DOHH2 (cell line): ENCODE measurements at regions not wholly inside any gene's neighbourhood (a gene's known extent, or its start where the extent isn't known, plus 50 kb on each side); places are given as distances from the start of the nearest gene placed in this dataset.

Experiments
- H3F3A ChIP-seq: fragments of 200-600 bp; sonication (generic), shearing (Covaris generic); 2 replicates; pipeline ENCODE4 v1.6.0; 2016; ENCODE audit warnings: antibody characterized with exemption, mild to moderate bottlenecking; ENCODE audit not compliant: control insufficient read depth, insufficient read depth
- H3K27ac ChIP-seq: fragments of 200-600 bp; sonication (generic); 2 replicates; pipeline ENCODE4 v1.5.1; 2014; ENCODE audit warnings: low read depth, mild to moderate bottlenecking, low read length, moderate library complexity
- H3K27me3 ChIP-seq: fragments of 200-600 bp; sonication (generic); 2 replicates; pipeline ENCODE4 v1.6.1; 2014; ENCODE audit warnings: mild to moderate bottlenecking, low read length, mixed read lengths; ENCODE audit not compliant: control insufficient read depth
- H3K36me3 ChIP-seq: fragments of 200-600 bp; sonication (generic); 2 replicates; pipeline ENCODE4 v1.6.1; 2014; ENCODE audit warnings: mild to moderate bottlenecking, low read length, moderate library complexity, mixed read lengths; ENCODE audit not compliant: control insufficient read depth
- H3K4me1 ChIP-seq: fragments of 200-600 bp; sonication (generic); 2 replicates; pipeline ENCODE4 v1.6.1; 2014; ENCODE audit warnings: mild to moderate bottlenecking, low read length, mixed read lengths; ENCODE audit not compliant: control insufficient read depth
- H3K4me2 ChIP-seq: fragments of 200-600 bp; sonication (generic); 2 replicates; pipeline ENCODE4 v1.6.0; 2014; ENCODE audit warnings: mild to moderate bottlenecking, low read length, moderate library complexity
- H3K4me3 ChIP-seq: fragments of 200-600 bp; sonication (generic); 2 replicates; pipeline ENCODE4 v1.5.1; 2014; ENCODE audit warnings: mild to moderate bottlenecking, low read length, mixed read lengths
- H3K79me2 ChIP-seq: fragments of 200-600 bp; sonication (generic); 2 replicates; pipeline ENCODE4 v1.6.1; 2014; ENCODE audit warnings: mild to moderate bottlenecking, low read length, mixed read lengths; ENCODE audit not compliant: control insufficient read depth
- H3K9me2 ChIP-seq: fragments of 200-600 bp; sonication (generic); replicated peaks from 2 replicates; pipeline ENCODE4 v1.6.1; 2014; ENCODE audit warnings: mild to moderate bottlenecking, low read length, mixed read lengths; ENCODE audit not compliant: control insufficient read depth
- H3K9me3 ChIP-seq: fragments of 200-600 bp; sonication (generic); 2 replicates; pipeline ENCODE4 v1.6.1; 2014; ENCODE audit warnings: antibody characterized with exemption, low read length, mixed read lengths; ENCODE audit not compliant: control insufficient read depth, insufficient read depth
- H4K20me1 ChIP-seq: fragments of 200-600 bp; sonication (generic); 2 replicates; pipeline ENCODE4 v1.6.0; 2014; ENCODE audit warnings: low read depth, mild to moderate bottlenecking, antibody characterized with exemption, low read length, moderate library complexity; ENCODE audit not compliant: control insufficient read depth, insufficient read depth
- CTCF ChIP-seq: fragments of 200-600 bp; sonication (generic); IDR thresholded peaks from one replicate; pipeline ENCODE4 v1.5.1; 2014; ENCODE audit warnings: antibody characterized with exemption, mild to moderate bottlenecking, low read depth, low read length; ENCODE audit not compliant: poor library complexity, severe bottlenecking
- EZH2phosphoT487 ChIP-seq: fragments of 200-600 bp; sonication (generic); IDR thresholded peaks from 2 replicates; pipeline ENCODE4 v1.6.1; 2017; ENCODE audit warnings: borderline replicate concordance, mild to moderate bottlenecking, antibody characterized with exemption, low read length, moderate library complexity, mixed read lengths

- no peaks in the 10 kb centered on the region for H3K9me2 ChIP-seq
- H3K27ac ChIP-seq = no peak overlapping the region
- no peaks in the 10 kb centered on the region for H3K27me3 ChIP-seq
- no peaks in the 10 kb centered on the region for H4K20me1 ChIP-seq
- H3K4me1 ChIP-seq = no peaks in the 10 kb centered on the region
- no peaks in the 10 kb centered on the region for H3K36me3 ChIP-seq
- TF ChIP-seq CTCF (no peak), EZH2phosphoT487 (no peak)
- no peaks in the 10 kb centered on the region for H3K9me3 ChIP-seq
- H3K4me3 ChIP-seq = no peak overlapping the region
- H3K79me2 ChIP-seq = no peaks in the 10 kb centered on the region
- no peaks in the 10 kb centered on the region for H3F3A ChIP-seq
- no peak overlapping the region for H3K4me2 ChIP-seq
Measured at GRCh38 chr1:189693140-189693539, 784.5 kb downstream of the BRINP3 start.

- Histone ChIP-seq H4K20me1 (no peaks in the 10 kb centered on the region), H3K4me2 (no peak overlapping the region), H3K27ac (no peak overlapping the region), H3K9me3 (no peaks in the 10 kb centered on the region), H3K27me3 (no peaks in the 10 kb centered on the region), H3K4me1 (no peaks in the 10 kb centered on the region), H3K4me3 (no peak overlapping the region), H3K79me2 (no peaks in the 10 kb centered on the region), H3K36me3 (no peaks in the 10 kb centered on the region), H3F3A (no peaks in the 10 kb centered on the region), H3K9me2 (no peaks in the 10 kb centered on the region)
- TF ChIP-seq EZH2phosphoT487 = no peak
- no peak for TF ChIP-seq CTCF
Measured at GRCh38 chr1:189696297-189696696, 781.4 kb downstream of the BRINP3 start.

- Histone ChIP-seq H3K27me3 (no peaks in the 10 kb centered on the region), H3F3A (no peaks in the 10 kb centered on the region), H3K9me2 (no peaks in the 10 kb centered on the region), H3K4me3 (no peak overlapping the region), H3K27ac (no peak overlapping the region), H4K20me1 (no peaks in the 10 kb centered on the region), H3K79me2 (no peaks in the 10 kb centered on the region), H3K4me2 (no peak overlapping the region), H3K9me3 (no peaks in the 10 kb centered on the region), H3K4me1 (no peaks in the 10 kb centered on the region), H3K36me3 (no peaks in the 10 kb centered on the region)
- TF ChIP-seq CTCF (no peak), EZH2phosphoT487 (no peak)
Measured at GRCh38 chr1:189697113-189697512, 780.6 kb downstream of the BRINP3 start.

GRCh38 chr1:189701606-189702005 lies 776.1 kb downstream of the BRINP3 start:
- Histone ChIP-seq H3K27ac (no peak overlapping the region), H3F3A (no peaks in the 10 kb centered on the region), H3K79me2 (no peaks in the 10 kb centered on the region), H3K4me1 (no peaks in the 10 kb centered on the region), H3K4me2 (no peak overlapping the region), H3K4me3 (no peak overlapping the region), H3K9me2 (no peaks in the 10 kb centered on the region), H4K20me1 (no peaks in the 10 kb centered on the region), H3K27me3 (no peaks in the 10 kb centered on the region), H3K9me3 (no peaks in the 10 kb centered on the region), H3K36me3 (no peaks in the 10 kb centered on the region)
- no peak for TF ChIP-seq EZH2phosphoT487
- no peak for TF ChIP-seq CTCF
